ENCODE measurements at regions not wholly inside any gene's neighbourhood (a gene's known extent, or its start where the extent isn't known, plus 50 kb on each side); places are given as distances from the start of the nearest gene placed in this dataset.

- H2AK5ac ChIP-seq (ENCODE audit: low read depth, low read length): no peak overlapping the region
- no peak overlapping the region for H2BK12ac ChIP-seq (ENCODE audit: low read length)
- H3K9ac ChIP-seq (ENCODE audit: low read depth, low read length, poor library complexity): no peak overlapping the region
- no peaks in the 10 kb centered on the region for H3K36me3 ChIP-seq (replicated peaks in 1 of 2; ENCODE audit: control insufficient read depth in 2 of 2, insufficient read depth in 2 of 2, low read length in 2 of 2)
- no CpG with 5 or more reads among the region's 1 CpG for WGBS, 2 donors (ENCODE audit: extremely low coverage in 2 of 2, insufficient read length in 2 of 2, insufficient replicate concordance in 1 of 2)
- H2BK5ac ChIP-seq (ENCODE audit: low read length): no peak overlapping the region
- no peak overlapping the region for H2BK15ac ChIP-seq (ENCODE audit: low read length)
- no peaks in the 10 kb centered on the region for H3K9me3 ChIP-seq (replicated peaks in 1 of 2; ENCODE audit: control insufficient read depth in 2 of 2, insufficient read depth in 1 of 2, low read depth in 1 of 2, low read length in 2 of 2)
- H2AFZ ChIP-seq (ENCODE audit: low read length): no peak overlapping the region
- H2BK120ac ChIP-seq (ENCODE audit: low read depth, low read length): no peak overlapping the region
- no peak overlapping the region for H3K27ac ChIP-seq (replicated peaks; ENCODE audit: low read length)
- DNase-seq (ENCODE audit: low spot score): no peak
- H3K23ac ChIP-seq (ENCODE audit: low read depth, low read length, poor library complexity): no peak overlapping the region
- H3K4me1 ChIP-seq (ENCODE audit: control insufficient read depth in 2 of 2, insufficient read depth in 1 of 2, low read depth in 1 of 2, low read length in 2 of 2): no peaks in the 10 kb centered on the region
- no peaks in the 10 kb centered on the region for H3K79me1 ChIP-seq (ENCODE audit: low read depth, low read length)
- H3K27me3 ChIP-seq (ENCODE audit: control insufficient read depth in 3 of 3, insufficient read depth in 3 of 3, low read depth in 1 of 3, low read length in 3 of 3): peaks cover 0 to 2% (median 0%) of the 10 kb centered on the region in 3 experiments
- no peak overlapping the region for H3K4me3 ChIP-seq (ENCODE audit: low read length in 2 of 2)
- H3K4ac ChIP-seq (ENCODE audit: low read length): no peak overlapping the region
- H3K14ac ChIP-seq (ENCODE audit: low read length): no peak overlapping the region
- no peak overlapping the region for H4K8ac ChIP-seq (ENCODE audit: low read depth, low read length)
- no peak overlapping the region for H4K91ac ChIP-seq (ENCODE audit: low read depth, low read length, poor library complexity)
- no peak overlapping the region for H3K4me2 ChIP-seq (ENCODE audit: insufficient read depth, low read length, poor library complexity, severe bottlenecking)
- no peak overlapping the region for H3K18ac ChIP-seq (ENCODE audit: low read length)
Measured at GRCh38 chr1:13918862-13919261, 218.9 kb downstream of the PRDM2 start.

- H2BK12ac ChIP-seq (ENCODE audit: low read length): no peak overlapping the region
- no peak overlapping the region for H3K18ac ChIP-seq (ENCODE audit: low read length)
- H3K4me1 ChIP-seq (ENCODE audit: control insufficient read depth in 2 of 2, insufficient read depth in 1 of 2, low read depth in 1 of 2, low read length in 2 of 2): no peaks in the 10 kb centered on the region
- H3K27ac ChIP-seq (replicated peaks; ENCODE audit: low read length): no peak overlapping the region
- WGBS, 2 donors (ENCODE audit: extremely low coverage in 2 of 2, insufficient read length in 2 of 2, insufficient replicate concordance in 1 of 2): no CpG with 5 or more reads among the region's 1 CpG
- H2BK120ac ChIP-seq (ENCODE audit: low read depth, low read length): no peak overlapping the region
- no peaks in the 10 kb centered on the region for H3K36me3 ChIP-seq (replicated peaks in 1 of 2; ENCODE audit: control insufficient read depth in 2 of 2, insufficient read depth in 2 of 2, low read length in 2 of 2)
- H3K4ac ChIP-seq (ENCODE audit: low read length): no peak overlapping the region
- H2BK5ac ChIP-seq (ENCODE audit: low read length): no peak overlapping the region
- H3K9me3 ChIP-seq (replicated peaks in 1 of 2; ENCODE audit: control insufficient read depth in 2 of 2, insufficient read depth in 1 of 2, low read depth in 1 of 2, low read length in 2 of 2): no peaks in the 10 kb centered on the region
- no peak overlapping the region for H2BK15ac ChIP-seq (ENCODE audit: low read length)
- H3K23ac ChIP-seq (ENCODE audit: low read depth, low read length, poor library complexity): no peak overlapping the region
- no peaks in the 10 kb centered on the region for H3K79me1 ChIP-seq (ENCODE audit: low read depth, low read length)
- no peak overlapping the region for H3K9ac ChIP-seq (ENCODE audit: low read depth, low read length, poor library complexity)
- H3K27me3 ChIP-seq (ENCODE audit: control insufficient read depth in 3 of 3, insufficient read depth in 3 of 3, low read depth in 1 of 3, low read length in 3 of 3): no peaks in the 10 kb centered on the region
- no peak overlapping the region for H3K4me2 ChIP-seq (ENCODE audit: insufficient read depth, low read length, poor library complexity, severe bottlenecking)
- DNase-seq (ENCODE audit: low spot score): no peak
- no peak overlapping the region for H2AFZ ChIP-seq (ENCODE audit: low read length)
- no peak overlapping the region for H3K14ac ChIP-seq (ENCODE audit: low read length)
- no peak overlapping the region for H3K4me3 ChIP-seq (ENCODE audit: low read length in 2 of 2)
- no peak overlapping the region for H4K8ac ChIP-seq (ENCODE audit: low read depth, low read length)
- no peak overlapping the region for H2AK5ac ChIP-seq (ENCODE audit: low read depth, low read length)
- H4K91ac ChIP-seq (ENCODE audit: low read depth, low read length, poor library complexity): no peak overlapping the region
Measured at GRCh38 chr1:13921190-13921589, 221.2 kb downstream of the PRDM2 start.

GRCh38 chr1:13922466-13923110, 222.6 kb downstream of the PRDM2 start:
- no peak overlapping the region for H3K9ac ChIP-seq (ENCODE audit: low read depth, low read length, poor library complexity)
- no peak overlapping the region for H3K18ac ChIP-seq (ENCODE audit: low read length)
- H2AFZ ChIP-seq (ENCODE audit: low read length): no peak overlapping the region
- H2BK120ac ChIP-seq (ENCODE audit: low read depth, low read length): no peak overlapping the region
- H4K91ac ChIP-seq (ENCODE audit: low read depth, low read length, poor library complexity): no peak overlapping the region
- no peaks in the 10 kb centered on the region for H3K9me3 ChIP-seq (replicated peaks in 1 of 2; ENCODE audit: control insufficient read depth in 2 of 2, insufficient read depth in 1 of 2, low read depth in 1 of 2, low read length in 2 of 2)
- no peak overlapping the region for H3K14ac ChIP-seq (ENCODE audit: low read length)
- WGBS, 2 donors (ENCODE audit: extremely low coverage in 2 of 2, insufficient read length in 2 of 2, insufficient replicate concordance in 1 of 2): no CpG with 5 or more reads among the region's 5 CpGs
- H3K4ac ChIP-seq (ENCODE audit: low read length): no peak overlapping the region
- H3K36me3 ChIP-seq (replicated peaks in 1 of 2; ENCODE audit: control insufficient read depth in 2 of 2, insufficient read depth in 2 of 2, low read length in 2 of 2): no peaks in the 10 kb centered on the region
- H2AK5ac ChIP-seq (ENCODE audit: low read depth, low read length): no peak overlapping the region
- H3K23ac ChIP-seq (ENCODE audit: low read depth, low read length, poor library complexity): no peak overlapping the region
- H3K4me3 ChIP-seq (ENCODE audit: low read length in 2 of 2): no peak overlapping the region
- H2BK5ac ChIP-seq (ENCODE audit: low read length): no peak overlapping the region
- H2BK15ac ChIP-seq (ENCODE audit: low read length): no peak overlapping the region
- no peak overlapping the region for H4K8ac ChIP-seq (ENCODE audit: low read depth, low read length)
- no peak overlapping the region for H2BK12ac ChIP-seq (ENCODE audit: low read length)
- H3K79me1 ChIP-seq (ENCODE audit: low read depth, low read length): no peaks in the 10 kb centered on the region
- no peak overlapping the region for H3K27ac ChIP-seq (replicated peaks; ENCODE audit: low read length)
- DNase-seq (ENCODE audit: low spot score): no peak
- peaks cover 0 to 5% (median 0%) of the 10 kb centered on the region in 3 experiments for H3K27me3 ChIP-seq (ENCODE audit: control insufficient read depth in 3 of 3, insufficient read depth in 3 of 3, low read depth in 1 of 3, low read length in 3 of 3)
- H3K4me2 ChIP-seq (ENCODE audit: insufficient read depth, low read length, poor library complexity, severe bottlenecking): no peak overlapping the region
- H3K4me1 ChIP-seq (ENCODE audit: control insufficient read depth in 2 of 2, insufficient read depth in 1 of 2, low read depth in 1 of 2, low read length in 2 of 2): no peaks in the 10 kb centered on the region

- Histone ChIP-seq H3K4me2 (ENCODE audit: insufficient read depth, low read length, poor library complexity, severe bottlenecking) (no peak overlapping the region), H3K27ac (replicated peaks; ENCODE audit: low read length) (no peak overlapping the region), H3K4ac (ENCODE audit: low read length) (no peak overlapping the region), H2BK12ac (ENCODE audit: low read length) (no peak overlapping the region), H3K4me3 (ENCODE audit: low read length in 2 of 2) (no peak overlapping the region), H3K9me3 (replicated peaks in 1 of 2; ENCODE audit: control insufficient read depth in 2 of 2, insufficient read depth in 1 of 2, low read depth in 1 of 2, low read length in 2 of 2) (no peaks in the 10 kb centered on the region), H2BK120ac (ENCODE audit: low read depth, low read length) (no peak overlapping the region), H3K18ac (ENCODE audit: low read length) (no peak overlapping the region), H2BK15ac (ENCODE audit: low read length) (no peak overlapping the region), H3K4me1 (ENCODE audit: control insufficient read depth in 2 of 2, insufficient read depth in 1 of 2, low read depth in 1 of 2, low read length in 2 of 2) (no peaks in the 10 kb centered on the region), H3K14ac (ENCODE audit: low read length) (no peak overlapping the region), H3K9ac (ENCODE audit: low read depth, low read length, poor library complexity) (no peak overlapping the region), H2AFZ (ENCODE audit: low read length) (no peak overlapping the region), H3K27me3 (ENCODE audit: control insufficient read depth in 3 of 3, insufficient read depth in 3 of 3, low read depth in 1 of 3, low read length in 3 of 3) (peaks cover 0 to 5% (median 0%) of the 10 kb centered on the region in 3 experiments), H4K91ac (ENCODE audit: low read depth, low read length, poor library complexity) (no peak overlapping the region), H2BK5ac (ENCODE audit: low read length) (no peak overlapping the region), H3K79me1 (ENCODE audit: low read depth, low read length) (no peaks in the 10 kb centered on the region), H3K36me3 (replicated peaks in 1 of 2; ENCODE audit: control insufficient read depth in 2 of 2, insufficient read depth in 2 of 2, low read length in 2 of 2) (no peaks in the 10 kb centered on the region), H3K23ac (ENCODE audit: low read depth, low read length, poor library complexity) (no peak overlapping the region), H4K8ac (ENCODE audit: low read depth, low read length) (no peak overlapping the region), H2AK5ac (ENCODE audit: low read depth, low read length) (no peak overlapping the region)
- DNase-seq (ENCODE audit: low spot score): no peak
Measured at GRCh38 chr1:13926556-13926955, 226.6 kb downstream of the PRDM2 start.
